ENCODE measurements at regions not wholly inside any gene's neighbourhood (a gene's known extent, or its start where the extent isn't known, plus 50 kb on each side); places are given as distances from the start of the nearest gene placed in this dataset.

DNA sequence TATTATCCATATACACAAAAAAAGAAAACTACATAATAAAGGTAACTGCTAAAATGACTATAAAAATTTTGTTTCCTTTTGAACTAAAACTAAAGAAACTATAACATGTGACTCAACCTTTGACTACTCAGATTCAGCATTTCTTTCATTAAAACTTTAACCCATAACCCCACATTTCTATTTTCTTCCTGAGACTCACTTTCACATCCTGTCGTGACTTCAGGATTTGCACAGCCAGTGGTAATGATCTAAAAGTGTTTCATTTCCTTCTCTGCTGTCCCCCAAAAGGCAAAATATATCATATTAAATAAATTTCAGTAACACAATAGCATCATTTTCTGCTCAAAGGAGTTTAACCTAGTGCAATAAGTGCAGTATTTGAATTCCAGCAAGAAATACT lies 1022.4 kb upstream of the DIAPH2 start:
- Histone ChIP-seq H3K27ac (ENCODE audit: low read depth, low read length) (no peak overlapping the region), H3K9me3 (ENCODE audit: control insufficient read depth, low read length) (no peaks in the 10 kb centered on the region), H3K4me1 (ENCODE audit: control insufficient read depth, insufficient read depth, low read length) (no peaks in the 10 kb centered on the region), H3K36me3 (ENCODE audit: control insufficient read depth, insufficient read depth, low read length) (no peaks in the 10 kb centered on the region), H3K27me3 (ENCODE audit: control insufficient read depth, insufficient read depth, low read length, poor library complexity, severe bottlenecking) (no peaks in the 10 kb centered on the region), H3K9ac (ENCODE audit: extremely low read depth, low read length, poor library complexity, severe bottlenecking) (no peak overlapping the region), H3K4me3 (ENCODE audit: low read length) (no peak overlapping the region)
- H3K9me3 Mint-ChIP-seq = peaks cover 12% of the 10 kb centered on the region
- no peaks in the 10 kb centered on the region for H3K36me3 Mint-ChIP-seq (ENCODE audit: low read depth)
- no peak overlapping the region for H3K27ac Mint-ChIP-seq
- no peak overlapping the region for H3K4me3 Mint-ChIP-seq
- no peaks in the 10 kb centered on the region for H3K4me1 Mint-ChIP-seq
- no peaks in the 10 kb centered on the region for H3K27me3 Mint-ChIP-seq (ENCODE audit: insufficient read depth)
- TF ChIP-seq, protein P1, sequence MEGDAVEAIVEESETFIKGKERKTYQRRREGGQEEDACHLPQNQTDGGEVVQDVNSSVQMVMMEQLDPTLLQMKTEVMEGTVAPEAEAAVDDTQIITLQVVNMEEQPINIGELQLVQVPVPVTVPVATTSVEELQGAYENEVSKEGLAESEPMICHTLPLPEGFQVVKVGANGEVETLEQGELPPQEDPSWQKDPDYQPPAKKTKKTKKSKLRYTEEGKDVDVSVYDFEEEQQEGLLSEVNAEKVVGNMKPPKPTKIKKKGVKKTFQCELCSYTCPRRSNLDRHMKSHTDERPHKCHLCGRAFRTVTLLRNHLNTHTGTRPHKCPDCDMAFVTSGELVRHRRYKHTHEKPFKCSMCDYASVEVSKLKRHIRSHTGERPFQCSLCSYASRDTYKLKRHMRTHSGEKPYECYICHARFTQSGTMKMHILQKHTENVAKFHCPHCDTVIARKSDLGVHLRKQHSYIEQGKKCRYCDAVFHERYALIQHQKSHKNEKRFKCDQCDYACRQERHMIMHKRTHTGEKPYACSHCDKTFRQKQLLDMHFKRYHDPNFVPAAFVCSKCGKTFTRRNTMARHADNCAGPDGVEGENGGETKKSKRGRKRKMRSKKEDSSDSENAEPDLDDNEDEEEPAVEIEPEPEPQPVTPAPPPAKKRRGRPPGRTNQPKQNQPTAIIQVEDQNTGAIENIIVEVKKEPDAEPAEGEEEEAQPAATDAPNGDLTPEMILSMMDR (conservative IDR thresholded peaks at IDR 0.05) = no peak
- 91% methylated on average over 1 of the region's 1 CpG; no CpG with 5 or more reads in 1 of the 2 experiments for WGBS, 2 experiments (ENCODE audit: insufficient coverage in 1 of 2, insufficient read length in 1 of 2)
- no peak for DNase-seq

DNA sequence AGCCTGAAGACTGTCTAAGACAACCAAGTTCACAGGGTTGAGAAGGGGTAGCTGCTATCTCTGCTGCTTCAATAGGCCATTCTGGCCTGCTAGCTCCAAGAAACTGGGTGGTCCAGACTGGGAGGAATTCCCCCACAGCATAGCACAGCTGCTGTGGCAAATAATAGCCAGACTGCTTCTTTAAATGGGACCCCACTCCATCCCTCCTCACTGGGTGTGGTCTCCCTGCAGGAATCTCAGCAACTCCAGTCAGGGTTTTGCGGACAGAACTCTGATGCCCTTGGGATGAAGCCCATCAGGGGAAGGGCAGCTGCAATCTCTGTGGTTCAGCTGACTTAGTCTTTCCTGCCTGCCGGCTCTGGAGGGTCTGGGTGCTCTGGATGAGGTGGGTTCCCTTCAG lies 1018.6 kb upstream of the DIAPH2 start:
- 77% methylated on average over 2 of the region's 2 CpGs; no CpG with 5 or more reads in 1 of the 2 experiments for WGBS, 2 experiments (ENCODE audit: insufficient coverage in 1 of 2, insufficient read length in 1 of 2)
- Histone ChIP-seq H3K9ac (ENCODE audit: extremely low read depth, low read length, poor library complexity, severe bottlenecking) (no peak overlapping the region), H3K36me3 (ENCODE audit: control insufficient read depth, insufficient read depth, low read length) (no peaks in the 10 kb centered on the region), H3K27ac (ENCODE audit: low read depth, low read length) (no peak overlapping the region), H3K9me3 (ENCODE audit: control insufficient read depth, low read length) (no peaks in the 10 kb centered on the region), H3K4me3 (ENCODE audit: low read length) (no peak overlapping the region), H3K4me1 (ENCODE audit: control insufficient read depth, insufficient read depth, low read length) (no peaks in the 10 kb centered on the region), H3K27me3 (ENCODE audit: control insufficient read depth, insufficient read depth, low read length, poor library complexity, severe bottlenecking) (no peaks in the 10 kb centered on the region)
- Mint-ChIP-seq H3K4me3 (no peak overlapping the region), H3K36me3 (ENCODE audit: low read depth) (no peaks in the 10 kb centered on the region), H3K4me1 (no peaks in the 10 kb centered on the region), H3K9me3 (peaks cover 6% of the 10 kb centered on the region), H3K27ac (no peak overlapping the region), H3K27me3 (ENCODE audit: insufficient read depth) (no peaks in the 10 kb centered on the region)
- TF ChIP-seq, protein P1 (conservative IDR thresholded peaks at IDR 0.05) = no peak
- no peak for DNase-seq

DNA sequence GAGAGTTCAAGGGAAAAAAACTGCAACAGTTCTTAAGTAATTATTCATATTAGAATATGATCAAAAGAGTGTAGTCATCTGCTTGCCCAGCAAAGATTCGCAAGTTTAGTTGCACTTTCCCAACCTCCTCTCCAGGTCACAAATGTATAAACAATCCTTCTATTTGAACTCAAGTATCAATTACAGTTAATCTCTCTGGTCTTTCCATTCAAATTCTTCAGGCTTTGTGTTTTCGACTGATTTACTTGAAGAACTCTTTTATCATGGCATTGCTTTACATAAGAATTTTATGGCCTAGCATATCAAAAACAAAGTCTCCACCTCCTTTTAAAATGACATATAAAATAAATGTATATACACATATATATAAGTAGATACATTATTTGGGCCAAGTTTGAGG lies 1009.6 kb upstream of the DIAPH2 start:
- H3K9me3 ChIP-seq (ENCODE audit: control insufficient read depth, low read length) = no peaks in the 10 kb centered on the region
- Mint-ChIP-seq H3K9me3 (no peaks in the 10 kb centered on the region), H3K4me1 (peaks cover 1% of the 10 kb centered on the region), H3K36me3 (ENCODE audit: low read depth) (no peaks in the 10 kb centered on the region), H3K27me3 (ENCODE audit: insufficient read depth) (no peaks in the 10 kb centered on the region), H3K4me3 (no peak overlapping the region), H3K27ac (no peak overlapping the region)
- WGBS, 2 experiments (ENCODE audit: insufficient coverage in 1 of 2, insufficient read length in 1 of 2) = 88% methylated on average over 2 of the region's 2 CpGs; no CpG with 5 or more reads in 1 of the 2 experiments
- H3K27me3 ChIP-seq (ENCODE audit: control insufficient read depth, insufficient read depth, low read length, poor library complexity, severe bottlenecking) = no peaks in the 10 kb centered on the region
- H3K4me1 ChIP-seq (ENCODE audit: control insufficient read depth, insufficient read depth, low read length) = no peaks in the 10 kb centered on the region
- no peaks in the 10 kb centered on the region for H3K36me3 ChIP-seq (ENCODE audit: control insufficient read depth, insufficient read depth, low read length)
- no peak overlapping the region for H3K4me3 ChIP-seq (ENCODE audit: low read length)
- TF ChIP-seq, protein P1 (conservative IDR thresholded peaks at IDR 0.05) = no peak
- H3K27ac ChIP-seq (ENCODE audit: low read depth, low read length) = no peak overlapping the region
- DNase-seq = no peak
- no peak overlapping the region for H3K9ac ChIP-seq (ENCODE audit: extremely low read depth, low read length, poor library complexity, severe bottlenecking)
